GM19468 (cell line): ENCODE measurements at regions not wholly inside any gene's neighbourhood (a gene's known extent, or its start where the extent isn't known, plus 50 kb on each side); places are given as distances from the start of the nearest gene placed in this dataset.
A peak's percentile ranks its signal among the peaks of the same experiment; 100 is the strongest.

Experiments used
- ATAC-seq: cut with Tn5 transposase; IDR thresholded peaks from one replicate; pipeline ENCODE4 v1.9.1; 2021; ENCODE audit warnings: mild to moderate bottlenecking, moderate library complexity, moderate number of reproducible peaks; ENCODE audit not compliant: unreplicated experiment; ENCODE audit errors: extremely low read depth

DNA sequence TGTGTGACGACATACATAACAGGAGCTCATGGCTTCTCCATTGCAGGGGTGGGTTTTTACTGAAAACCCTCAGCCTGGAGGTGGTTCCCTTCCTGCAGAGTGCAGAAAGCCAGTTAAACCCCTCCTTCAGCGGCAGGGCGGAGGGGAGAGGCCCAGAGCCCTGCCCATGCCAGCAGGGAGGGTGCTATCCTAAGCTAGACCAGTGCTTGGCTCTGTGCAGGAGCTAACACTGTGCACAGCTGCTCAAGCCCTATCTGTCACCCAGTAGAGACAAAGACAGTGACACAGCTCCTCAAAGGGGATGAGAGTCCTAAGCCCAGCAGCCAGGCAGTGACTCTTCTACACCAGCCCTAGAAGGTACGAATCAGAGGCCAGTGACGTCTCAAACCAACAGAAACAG, 70.0 kb upstream of the ZSWIM6 start:
- ATAC-seq, result no peak

DNA sequence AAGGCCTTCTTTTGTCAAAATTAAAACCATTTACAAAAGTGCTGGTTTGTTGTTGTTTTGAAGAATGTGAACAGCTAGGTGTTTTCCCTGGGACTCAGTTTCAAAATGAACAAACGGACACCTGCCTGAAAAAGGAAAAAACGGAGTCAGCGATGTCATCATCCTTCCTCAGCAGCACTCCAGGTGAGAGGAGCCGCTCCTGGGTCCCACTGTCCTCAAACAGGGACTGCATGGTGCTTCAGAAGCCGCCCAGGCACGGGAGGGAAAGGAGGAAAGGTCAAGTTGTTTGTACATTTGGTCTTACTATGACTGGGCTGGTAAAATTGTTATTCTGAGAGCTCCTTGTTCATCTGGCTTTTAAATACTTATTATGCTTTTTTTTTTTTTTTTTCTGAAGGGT, 69.0 kb upstream of the ZSWIM6 start:
- ATAC-seq, result no peak

DNA sequence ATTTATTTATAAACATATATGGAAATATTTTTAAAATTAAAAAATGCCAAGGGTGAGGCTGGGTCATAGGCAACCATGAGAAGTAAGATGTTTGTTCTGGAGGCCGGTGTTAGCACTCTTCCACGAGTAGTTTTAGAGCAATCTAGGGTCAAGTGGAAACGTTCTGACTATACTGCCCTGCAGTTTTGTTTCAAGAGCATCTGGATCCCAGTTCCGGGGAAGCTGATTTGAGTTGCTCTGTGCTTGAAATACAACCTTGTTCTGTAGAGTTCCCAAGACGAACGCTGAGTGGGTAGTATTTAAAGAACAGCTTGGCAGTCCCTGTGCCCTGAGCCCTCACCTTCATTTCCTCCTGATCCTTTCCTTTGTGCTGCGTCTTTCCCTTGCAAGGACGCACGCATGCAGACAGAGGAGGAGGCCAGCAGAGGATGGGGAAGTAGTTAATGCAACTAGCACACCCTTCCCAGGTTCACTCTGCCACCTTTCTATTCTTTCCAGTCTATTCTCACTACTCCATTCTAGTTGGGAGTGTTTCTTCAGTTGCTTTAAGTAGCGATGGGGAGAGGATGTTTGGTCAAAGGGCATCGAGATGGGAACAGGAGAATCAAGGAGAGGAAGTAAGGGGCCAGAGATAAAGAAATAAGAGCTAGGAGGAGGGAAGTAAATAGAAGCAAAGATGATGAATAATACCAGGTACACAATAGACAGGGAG, 68.3 kb upstream of the ZSWIM6 start:
- no peak for ATAC-seq

DNA sequence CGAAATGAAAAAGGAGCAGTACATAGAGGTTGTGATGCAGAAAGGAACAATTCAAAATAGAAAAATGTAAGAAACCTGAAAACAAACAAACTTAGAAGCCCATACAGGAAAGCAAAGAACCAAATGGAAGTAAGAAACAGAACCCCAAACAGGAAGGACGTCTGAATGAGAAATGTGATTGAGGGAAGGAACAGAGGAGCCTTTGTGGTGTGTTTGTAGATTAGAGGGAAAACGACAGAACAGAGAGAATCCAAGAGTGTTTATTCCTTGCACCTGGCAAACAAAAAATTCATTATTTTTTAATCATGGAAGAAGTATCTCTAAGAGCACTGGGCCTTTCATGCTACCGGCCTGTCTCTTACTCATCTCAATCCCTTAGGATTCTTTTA, 67.8 kb upstream of the ZSWIM6 start:
- no peak for ATAC-seq

DNA sequence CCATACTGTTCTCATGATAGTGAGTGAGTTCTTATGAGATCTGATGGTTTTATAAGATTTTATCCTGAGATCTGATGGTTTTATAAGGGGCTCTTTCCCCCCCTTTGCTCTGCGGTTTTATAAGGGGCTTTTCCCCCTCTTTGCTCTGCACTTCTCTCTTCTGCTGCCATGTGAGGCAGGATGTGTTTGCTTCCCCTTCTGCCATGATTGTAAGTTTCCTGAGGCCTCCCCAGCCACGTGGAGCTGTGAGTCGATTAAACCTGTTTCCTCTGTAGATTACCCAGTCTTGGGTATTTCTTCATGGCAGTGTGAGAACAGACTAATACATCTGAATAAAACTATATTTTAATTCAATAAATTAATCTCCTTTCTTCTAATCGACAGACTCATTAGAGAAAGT, 64.9 kb upstream of the ZSWIM6 start:
- ATAC-seq, result no peak

DNA sequence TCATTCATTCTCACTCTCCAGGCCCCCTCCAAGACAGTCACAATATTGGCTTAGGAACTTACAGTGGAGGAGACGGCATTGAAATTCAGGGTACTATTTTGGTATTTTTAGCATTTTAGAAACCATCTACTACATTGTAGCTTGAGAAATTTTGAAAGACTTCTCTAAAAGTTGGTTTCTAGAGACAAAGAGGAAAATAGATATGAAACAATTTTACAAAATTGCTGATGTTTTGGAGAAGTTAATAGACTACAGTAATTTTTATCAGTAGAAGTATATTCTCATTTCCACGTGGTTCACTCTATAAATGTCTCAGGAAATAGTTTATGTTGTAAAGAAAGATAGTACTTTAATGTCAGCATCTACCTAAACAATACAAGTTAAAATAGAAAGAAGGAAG, 63.2 kb upstream of the ZSWIM6 start:
- no peak for ATAC-seq

DNA sequence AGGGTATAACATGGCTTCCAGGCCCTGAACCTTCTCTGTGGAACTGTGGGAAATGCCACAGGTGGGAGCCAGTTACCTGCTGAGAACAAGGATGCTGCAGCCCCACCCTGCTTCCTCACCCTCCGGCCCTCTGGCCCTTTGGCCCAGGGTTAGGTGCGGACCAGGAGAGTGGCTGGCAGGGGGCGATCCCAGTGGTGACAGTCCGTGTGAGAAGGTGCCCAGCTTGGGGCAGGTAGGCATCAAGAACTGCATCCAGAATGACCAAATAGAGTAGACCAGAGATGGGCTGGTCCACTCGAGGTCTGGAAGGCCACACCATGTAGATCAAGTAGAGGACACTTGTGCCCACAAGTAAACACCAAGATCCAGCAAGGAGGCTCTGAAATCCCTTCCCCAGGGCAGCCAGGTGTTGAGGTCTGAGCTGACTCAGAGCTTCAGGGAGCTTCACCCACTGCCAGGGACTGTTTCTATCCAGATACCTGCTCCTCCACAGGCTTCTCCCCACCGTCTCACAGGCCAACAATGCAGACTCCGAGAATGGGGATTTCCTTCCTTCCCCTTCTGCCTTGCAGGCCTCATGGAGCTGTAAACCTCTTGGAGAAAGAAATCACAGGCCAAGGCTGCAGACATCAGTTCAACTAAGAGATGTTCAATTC, 61.4 kb upstream of the ZSWIM6 start:
- no peak for ATAC-seq

DNA sequence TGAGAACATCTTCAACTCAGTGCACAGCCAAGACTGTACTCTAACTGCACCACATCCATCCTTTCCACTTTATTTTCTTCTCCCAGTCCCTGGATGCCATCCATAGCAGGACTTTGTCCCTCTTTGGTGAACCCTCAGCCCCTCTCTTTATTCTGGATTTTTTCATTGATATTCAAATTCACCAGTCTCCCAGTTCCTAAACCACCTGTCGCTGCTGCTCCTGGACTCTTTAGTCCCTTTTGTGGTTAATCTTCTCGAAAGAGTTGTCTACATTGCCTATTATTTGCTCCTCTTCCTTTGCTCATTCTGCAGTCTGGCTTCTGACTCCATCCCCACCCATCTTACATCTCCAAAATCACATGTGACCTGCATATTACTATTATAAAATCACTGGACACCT, 59.4 kb upstream of the ZSWIM6 start:
- ATAC-seq, result no peak

DNA sequence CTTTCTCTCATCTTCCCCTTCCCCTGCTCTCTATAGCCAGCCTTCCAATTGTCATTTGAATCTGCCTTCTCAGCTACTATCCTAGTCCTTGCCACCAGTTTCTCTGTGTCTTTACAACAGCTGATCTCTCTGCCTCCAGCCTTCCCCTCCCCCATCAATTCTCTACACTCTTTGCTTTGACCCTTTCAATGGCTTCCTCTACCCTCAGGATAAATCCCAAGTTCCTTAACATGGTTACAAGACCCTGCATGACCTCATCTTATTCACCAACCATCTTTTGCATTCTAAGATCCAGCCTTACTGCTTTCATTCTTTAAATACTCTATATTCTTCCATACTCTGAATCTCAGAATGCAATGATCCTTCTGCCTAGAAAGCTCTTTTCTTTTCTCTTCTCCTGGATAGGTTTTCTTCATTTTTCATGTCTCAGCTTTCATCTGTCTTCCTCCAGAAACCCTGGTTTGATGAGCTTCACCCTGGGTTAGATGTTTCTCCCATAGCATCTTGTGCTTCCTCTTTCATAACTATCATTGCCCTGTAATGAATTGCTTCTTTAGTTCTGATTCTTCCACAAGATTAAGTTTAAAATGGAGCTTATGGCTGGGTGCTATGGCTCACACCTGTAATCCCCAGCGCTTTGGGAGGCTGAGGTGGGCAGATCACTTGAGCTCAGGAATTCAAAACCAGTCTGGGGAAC, 58.6 kb upstream of the ZSWIM6 start:
- ATAC-seq, result no peak

DNA sequence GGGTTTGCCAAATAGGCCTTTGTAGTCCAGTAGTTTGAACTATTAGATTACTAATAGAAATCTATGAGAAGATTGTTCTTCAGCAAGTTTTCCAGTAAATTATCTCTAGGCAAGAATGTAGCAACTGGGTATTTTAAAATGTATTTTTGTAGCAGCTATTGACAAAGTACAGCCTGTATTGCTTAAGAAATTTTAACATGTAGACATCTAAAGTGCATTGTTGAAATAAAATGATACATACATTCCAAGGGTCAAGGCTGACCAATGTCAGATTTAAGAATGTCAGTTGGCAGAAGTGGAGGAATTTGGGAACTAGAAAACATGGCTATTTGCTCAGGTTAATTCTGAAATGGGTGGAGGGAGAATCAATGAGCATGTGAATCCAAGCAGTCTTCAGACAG, 57.5 kb upstream of the ZSWIM6 start:
- ATAC-seq, result no peak

DNA sequence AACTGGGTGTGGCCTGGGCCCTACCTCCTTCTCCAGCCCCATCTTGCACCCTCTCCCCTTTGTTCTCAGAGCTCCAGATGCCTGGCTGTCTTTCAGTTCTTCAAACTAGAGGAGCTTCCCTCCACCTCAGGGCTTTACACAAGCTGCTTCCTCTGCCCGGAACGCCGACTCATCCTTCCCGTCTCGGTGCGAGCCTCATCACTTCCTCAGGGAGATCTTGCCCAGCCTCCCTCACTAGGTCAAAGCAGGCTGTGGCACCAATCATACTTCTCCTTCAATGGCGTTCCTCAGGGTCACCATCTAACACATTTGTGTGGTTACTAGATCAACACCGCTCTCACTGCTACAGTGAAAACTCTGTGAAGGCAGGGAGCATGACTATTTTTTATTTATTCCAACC, 56.2 kb upstream of the ZSWIM6 start:
- no peak for ATAC-seq

DNA sequence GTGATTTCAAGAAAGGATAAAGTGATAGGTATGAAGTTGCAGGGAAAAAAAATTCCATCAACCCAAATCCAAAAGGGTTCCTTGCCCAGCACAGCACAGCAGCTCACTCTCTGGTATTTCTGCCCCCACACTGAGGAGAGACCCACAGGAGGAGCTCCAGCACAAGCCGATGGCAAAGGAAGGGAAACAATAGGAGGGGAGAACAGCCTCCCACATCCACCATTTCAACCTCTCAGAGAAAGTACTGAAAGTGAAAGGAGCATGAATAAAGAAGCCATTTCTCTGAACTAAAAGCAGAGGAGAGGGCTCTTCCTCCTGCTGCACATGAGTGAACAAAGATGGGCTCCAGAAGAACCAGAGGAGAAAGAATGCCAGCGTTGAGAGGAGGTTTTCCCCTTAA, 54.9 kb upstream of the ZSWIM6 start:
- no peak for ATAC-seq

DNA sequence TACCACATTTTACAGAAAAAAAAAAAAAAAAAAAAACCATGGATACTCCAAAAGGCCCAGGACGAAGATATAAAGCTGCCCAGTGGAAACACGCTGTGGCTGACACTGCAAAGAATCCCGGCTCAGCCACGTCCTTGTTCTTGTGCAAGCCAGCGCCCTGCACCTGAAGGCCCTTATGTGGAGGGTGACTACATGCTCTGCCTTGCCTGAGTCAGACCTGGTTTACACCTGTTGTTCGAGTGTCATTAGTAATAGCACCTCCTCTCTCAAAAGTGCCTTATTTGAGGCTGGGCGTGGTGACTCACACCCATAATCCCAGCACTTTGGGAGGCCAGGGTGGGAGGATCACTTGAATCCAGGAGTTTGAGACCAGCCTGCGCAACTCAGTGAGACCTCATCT, 54.3 kb upstream of the ZSWIM6 start:
- ATAC-seq, result no peak

DNA sequence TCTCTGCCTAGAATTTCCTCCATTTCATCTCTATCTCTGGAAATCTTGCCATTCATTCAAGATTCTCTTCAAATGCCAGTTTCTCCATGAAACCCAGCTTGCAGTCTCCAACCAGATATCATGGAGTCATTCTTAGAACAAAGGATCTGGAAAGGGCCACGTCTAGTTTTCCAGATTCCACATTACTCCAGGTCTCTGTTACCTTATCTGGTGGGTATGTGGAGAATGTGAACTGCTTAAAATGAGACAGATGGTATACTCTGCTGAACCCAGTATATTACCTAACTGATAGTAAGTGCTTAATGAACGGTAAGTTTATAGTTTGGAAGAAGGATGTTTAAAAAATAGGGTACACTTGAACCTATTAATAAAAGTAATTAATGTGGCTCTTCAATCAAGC, 52.3 kb upstream of the ZSWIM6 start:
- ATAC-seq, result no peak

DNA sequence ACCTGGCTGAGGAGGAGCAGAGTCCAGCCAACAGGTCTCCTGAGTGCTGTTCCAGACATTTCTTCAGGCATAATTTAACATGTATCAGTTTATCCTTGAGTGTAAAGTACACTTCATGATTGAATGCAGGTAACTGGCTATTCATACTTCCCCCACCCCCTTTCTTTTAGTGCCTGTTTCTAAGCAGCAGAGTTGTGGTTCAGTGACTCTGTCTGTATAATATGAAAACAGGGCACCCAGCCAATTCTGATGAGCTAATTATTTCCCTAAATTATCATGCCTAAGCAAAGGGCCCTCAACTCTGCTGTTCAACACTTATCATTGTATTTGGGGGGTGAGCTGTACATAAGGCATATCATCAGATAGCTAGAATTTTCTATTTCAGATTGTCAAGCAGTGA, 51.9 kb upstream of the ZSWIM6 start:
- ATAC-seq, result peak; percentile 46

DNA sequence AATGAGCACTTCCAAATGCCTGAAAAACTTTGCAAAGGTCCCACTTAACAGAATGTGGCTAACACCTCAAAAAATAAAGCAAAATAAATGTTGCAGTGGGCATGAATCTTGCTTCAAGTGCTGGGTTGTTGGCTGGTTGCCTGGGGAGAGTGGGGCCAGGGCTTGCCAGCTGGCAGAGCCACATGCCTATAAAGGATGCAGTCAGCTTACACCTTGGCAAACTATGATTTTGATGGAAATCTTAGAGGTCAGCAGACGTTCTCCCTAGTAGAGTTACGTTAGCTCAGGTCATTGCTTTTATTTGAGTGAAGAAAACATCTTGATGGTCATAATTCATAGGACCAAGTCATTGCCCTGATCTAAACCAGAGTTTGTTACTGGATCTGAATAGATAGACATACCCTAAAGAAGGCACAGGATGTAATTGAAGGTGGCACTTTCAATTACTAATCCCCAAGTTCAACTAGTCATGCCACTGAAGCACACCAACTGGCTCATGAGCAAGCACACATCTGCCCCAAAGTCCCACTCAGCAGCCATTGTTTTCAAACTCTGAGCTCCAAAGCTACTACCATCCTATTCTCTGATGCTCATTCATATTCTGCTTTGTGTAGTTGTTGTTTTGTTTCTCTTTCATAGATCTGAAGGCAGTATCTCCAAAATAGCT, 51.2 kb upstream of the ZSWIM6 start:
- no peak for ATAC-seq

DNA sequence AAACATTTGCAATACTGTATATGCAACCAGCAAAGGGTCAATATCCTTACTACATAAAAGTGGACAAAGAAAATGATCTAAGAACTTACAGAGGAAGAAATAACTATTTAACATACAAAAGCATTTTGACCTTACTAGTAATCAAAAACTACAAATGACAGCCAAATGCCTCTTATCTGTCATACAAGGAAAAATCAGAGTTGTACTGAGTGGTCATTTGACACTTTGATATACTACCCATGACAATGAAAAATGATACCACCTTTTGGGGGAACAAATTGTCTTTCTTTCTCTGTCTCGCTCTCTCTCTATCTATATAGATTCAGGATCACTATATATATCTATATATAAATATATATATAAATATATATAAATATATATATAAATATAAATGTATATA, 50.4 kb upstream of the ZSWIM6 start:
- no peak for ATAC-seq
